SK-N-SH (cell line): ENCODE measurements at regions not wholly inside any gene's neighbourhood (a gene's known extent, or its start where the extent isn't known, plus 50 kb on each side); places are given as distances from the start of the nearest gene placed in this dataset.

Source experiments
- CTCF ChIA-PET: fragments of 300-600, 350-600 bp; formaldehyde crosslinking; extraction: SDS; loops from one replicate; lab custom pipeline; 2021; lab: Yijun Ruan, JAX
- POLR2A ChIA-PET: fragments of 350-600 bp; sonication (Branson Sonifier 250); formaldehyde crosslinking; extraction: SDS; loops from one replicate; lab custom pipeline; 2020; ENCODE audit warnings: antibody characterized with exemption, inconsistent platforms; lab: Yijun Ruan, JAX
- DNase-seq: peaks from one replicate; pipeline ENCODE4 v3.0.0; 2012
- H2AFZ ChIP-seq: fragments of 200-600 bp; sonication (generic); 2 replicates; pipeline ENCODE4 v1.8.1; 2016; ENCODE audit warnings: antibody characterized with exemption, mild to moderate bottlenecking, low read depth
- H3F3A ChIP-seq: fragments of 200-600 bp; sonication (generic); replicated peaks from 2 replicates; pipeline ENCODE3; 2016; ENCODE audit warnings: antibody characterized with exemption, mild to moderate bottlenecking; ENCODE audit not compliant: insufficient read depth
- H3K27ac ChIP-seq, 2 experiments: fragments of 200-500 bp in 1 of 2; fragments of 200-600 bp in 1 of 2; sonication (Bioruptor generic) in 1 of 2; sonication (generic), shearing (Covaris generic) in 1 of 2; 2 replicates each; pipeline versions ENCODE4 v1.5.1 to v1.6.1; 2014 to 2016; ENCODE audit warnings: low read depth in 2 of 2, inconsistent platforms in 1 of 2, low read length in 1 of 2, mild to moderate bottlenecking in 1 of 2, mixed read lengths in 1 of 2
- H3K27me3 ChIP-seq: fragments of 200-600 bp; sonication (generic), shearing (Covaris generic); 2 replicates; pipeline ENCODE4 v1.6.1; 2016; ENCODE audit warnings: mixed run types; ENCODE audit not compliant: insufficient read depth
- H3K36me3 ChIP-seq, 2 experiments: fragments of 200-500 bp in 1 of 2; fragments of 200-600 bp in 1 of 2; sonication (Bioruptor generic) in 1 of 2; sonication (generic) in 1 of 2; replicated peaks in 1 of 2; 2 replicates each; pipeline versions ENCODE3 to v1.5.1; 2014 to 2016; ENCODE audit warnings: low read length in 1 of 2, mild to moderate bottlenecking in 1 of 2; ENCODE audit not compliant: insufficient read depth in 2 of 2, control insufficient read depth in 1 of 2
- H3K4me1 ChIP-seq, 2 experiments: fragments of 200-500 bp in 1 of 2; fragments of 200-600 bp in 1 of 2; sonication (Bioruptor generic) in 1 of 2; sonication (generic), shearing (Covaris generic) in 1 of 2; 2 replicates each; pipeline versions ENCODE4 v1.5.1 to v1.6.1; 2014 to 2016; ENCODE audit warnings: low read depth in 1 of 2, low read length in 1 of 2, mixed run types in 1 of 2; ENCODE audit not compliant: insufficient read depth in 2 of 2, control insufficient read depth in 1 of 2
- H3K4me2 ChIP-seq: fragments of 200-600 bp; sonication (generic), shearing (Covaris generic); 2 replicates; pipeline ENCODE4 v1.6.1; 2017; ENCODE audit warnings: mixed run types
- H3K4me3 ChIP-seq, 2 experiments: fragments of 200-500 bp in 1 of 2; fragments of 200-600 bp in 1 of 2; sonication (Bioruptor generic) in 1 of 2; sonication (generic), shearing (Covaris generic) in 1 of 2; 2 replicates each; pipeline versions ENCODE4 v1.5.1 to v1.8.1; 2014 to 2016; ENCODE audit warnings: low read depth in 2 of 2, inconsistent platforms in 1 of 2, low read length in 1 of 2, mild to moderate bottlenecking in 1 of 2, mixed read lengths in 1 of 2, moderate library complexity in 1 of 2
- H3K79me2 ChIP-seq: fragments of 200-600 bp; sonication (generic); 2 replicates; pipeline ENCODE4 v1.8.1; 2017; ENCODE audit warnings: mild to moderate bottlenecking; ENCODE audit not compliant: insufficient read depth
- H3K9ac ChIP-seq: fragments of 200-600 bp; sonication (generic); 2 replicates; pipeline ENCODE4 v1.6.1; 2017; ENCODE audit warnings: mixed run types
- H3K9me2 ChIP-seq: fragments of 200-600 bp; sonication (generic); 2 replicates; pipeline ENCODE4 v1.6.1; 2017; ENCODE audit warnings: mixed run types
- H3K9me3 ChIP-seq: fragments of 200-600 bp; sonication (generic); 2 replicates; pipeline ENCODE4 v1.6.1; 2017; ENCODE audit warnings: mixed run types, mild to moderate bottlenecking, moderate library complexity
- H4K20me1 ChIP-seq: fragments of 200-600 bp; sonication (generic); 2 replicates; pipeline ENCODE4 v1.6.1; 2017; ENCODE audit warnings: mild to moderate bottlenecking, mixed run types; ENCODE audit not compliant: insufficient read depth
- CHD2 ChIP-seq: fragments of 150-350 bp; IDR thresholded peaks from 2 replicates; pipeline ENCODE4 v1.6.1; 2018; ENCODE audit warnings: low read length; ENCODE audit not compliant: partially characterized antibody
- ELF1 ChIP-seq: IDR thresholded peaks from 2 replicates; pipeline ENCODE4 v1.4.0; 2012
- EP300 ChIP-seq, 2 experiments: IDR thresholded peaks; 2 replicates each; pipeline versions ENCODE4 v1.4.0 to v1.6.1; 2012; ENCODE audit warnings: borderline replicate concordance in 1 of 2, low read depth in 1 of 2, low read length in 1 of 2
- FOSL2 ChIP-seq: IDR thresholded peaks from 2 replicates; pipeline ENCODE4 v1.4.0; 2012; ENCODE audit warnings: low read depth, mild to moderate bottlenecking, moderate library complexity, borderline replicate concordance
- FOXJ3 ChIP-seq: sonication (generic); formaldehyde crosslinking; IDR thresholded peaks from 2 replicates; pipeline ENCODE4 v1.5.1; 2020; ENCODE audit warnings: mild to moderate bottlenecking, missing genetic modification reagents
- FOXM1 ChIP-seq: IDR thresholded peaks from 2 replicates; pipeline ENCODE4 v1.4.0; 2012; ENCODE audit warnings: low read depth, mild to moderate bottlenecking
- GABPA ChIP-seq: IDR thresholded peaks from 2 replicates; pipeline ENCODE4 v1.4.0; 2012; ENCODE audit warnings: low read depth, mild to moderate bottlenecking
- JUND ChIP-seq: IDR thresholded peaks from 2 replicates; pipeline ENCODE4 v1.4.0; 2012
- MEF2A ChIP-seq: IDR thresholded peaks from 2 replicates; pipeline ENCODE4 v1.4.0; 2012; ENCODE audit warnings: low read depth, borderline replicate concordance
- MXI1 ChIP-seq: IDR thresholded peaks from 2 replicates; pipeline ENCODE4 v1.6.1; 2012; ENCODE audit warnings: mild to moderate bottlenecking, low read depth, low read length, improper control_type of control experiment
- NFIC ChIP-seq: IDR thresholded peaks from 2 replicates; pipeline ENCODE4 v1.4.0; 2012; ENCODE audit warnings: borderline replicate concordance
- POLR2AphosphoS5 ChIP-seq: IDR thresholded peaks from 2 replicates; pipeline ENCODE4 v1.6.1; 2012; ENCODE audit warnings: low read depth, low read length
- RFX5 ChIP-seq: IDR thresholded peaks from 2 replicates; pipeline ENCODE4 v1.6.1; 2012; ENCODE audit warnings: mild to moderate bottlenecking, improper control_type of control experiment, low read length
- SIN3A ChIP-seq: IDR thresholded peaks from 2 replicates; pipeline ENCODE4 v1.6.1; 2012; ENCODE audit warnings: low read depth, mild to moderate bottlenecking, low read length, moderate library complexity, borderline replicate concordance
- TAF1 ChIP-seq: IDR thresholded peaks from 2 replicates; pipeline ENCODE4 v1.6.1; 2012; ENCODE audit warnings: low read depth, mild to moderate bottlenecking, low read length, moderate library complexity, borderline replicate concordance
- TEAD4 ChIP-seq: IDR thresholded peaks from 2 replicates; pipeline ENCODE4 v1.4.0; 2012; ENCODE audit warnings: mild to moderate bottlenecking, borderline replicate concordance; ENCODE audit not compliant: insufficient read depth
- WGBS: methylation state at CpG from one replicate; pipeline ENCODE4 v1.1.6; 2017; ENCODE audit warnings: low lambda C conversion rate; 5-methylcytosine and 5-hydroxymethylcytosine counted together
- TF ChIP-seq, protein P1 (sequence below): IDR thresholded peaks from 2 replicates; pipeline ENCODE4 v1.4.0; 2012; ENCODE audit warnings: low read depth
- TF ChIP-seq, protein P2 (sequence below): fragments of 150-350 bp; IDR thresholded peaks from 2 replicates; pipeline ENCODE4 v1.6.1; 2017; ENCODE audit warnings: antibody characterized with exemption, low read length, low read depth, borderline replicate concordance
- TF ChIP-seq, protein P3 (sequence below): fragments of 150-350 bp; IDR thresholded peaks from 2 replicates; pipeline ENCODE4 v1.6.1; 2016; ENCODE audit warnings: mild to moderate bottlenecking, low read depth, low read length
- TF ChIP-seq, protein P4 (sequence below): IDR thresholded peaks from 2 replicates; pipeline ENCODE4 v1.4.0; 2012; ENCODE audit warnings: low read depth, borderline replicate concordance

DNA sequence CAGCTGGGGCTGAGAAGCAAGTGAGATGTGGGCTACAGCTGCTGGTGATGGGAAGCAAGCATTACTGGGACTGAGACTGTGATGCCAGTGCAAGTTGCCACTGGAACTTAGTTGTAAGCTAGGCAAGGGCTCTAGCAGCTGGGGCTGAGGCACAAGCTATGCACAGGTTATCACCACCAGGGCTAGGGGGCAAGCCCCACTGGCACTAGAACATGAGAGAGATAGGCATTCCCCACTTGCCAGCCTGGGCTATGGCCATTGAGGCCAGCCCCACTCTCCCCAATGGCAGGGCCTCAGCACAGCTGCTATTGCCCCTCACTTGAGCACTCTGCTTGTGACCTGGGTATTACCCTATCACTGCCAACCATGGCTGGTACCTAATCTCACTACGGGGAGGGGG, 130.8 kb upstream of the SMIM31 start:
- Histone ChIP-seq H3K36me3 (no peaks in the 10 kb centered on the region), H3K79me2 (no peaks in the 10 kb centered on the region), H2AFZ (no peak overlapping the region), H3K27me3 (no peaks in the 10 kb centered on the region), H3K4me1 (no peaks in the 10 kb centered on the region), H3F3A (no peaks in the 10 kb centered on the region), H3K4me3 (no peak overlapping the region), H3K4me2 (no peak overlapping the region), H3K9ac (no peak overlapping the region), H3K9me2 (no peaks in the 10 kb centered on the region), H4K20me1 (no peaks in the 10 kb centered on the region), H3K9me3 (no peaks in the 10 kb centered on the region), H3K27ac (no peak overlapping the region)
- ChIA-PET POLR2A (no interaction called here), CTCF (interaction anchor here (1.0 kb wide), 1 partner anchor 146 kb away, joined by 3 read pairs; no protein-coding TSS in a partner anchor)
- TF ChIP-seq, protein P1, sequence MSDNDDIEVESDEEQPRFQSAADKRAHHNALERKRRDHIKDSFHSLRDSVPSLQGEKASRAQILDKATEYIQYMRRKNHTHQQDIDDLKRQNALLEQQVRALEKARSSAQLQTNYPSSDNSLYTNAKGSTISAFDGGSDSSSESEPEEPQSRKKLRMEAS = no peak
- TF ChIP-seq, protein P2, sequence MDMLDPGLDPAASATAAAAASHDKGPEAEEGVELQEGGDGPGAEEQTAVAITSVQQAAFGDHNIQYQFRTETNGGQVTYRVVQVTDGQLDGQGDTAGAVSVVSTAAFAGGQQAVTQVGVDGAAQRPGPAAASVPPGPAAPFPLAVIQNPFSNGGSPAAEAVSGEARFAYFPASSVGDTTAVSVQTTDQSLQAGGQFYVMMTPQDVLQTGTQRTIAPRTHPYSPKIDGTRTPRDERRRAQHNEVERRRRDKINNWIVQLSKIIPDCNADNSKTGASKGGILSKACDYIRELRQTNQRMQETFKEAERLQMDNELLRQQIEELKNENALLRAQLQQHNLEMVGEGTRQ = no peak
- no peak for TF ChIP-seq NFIC
- 0% methylated on average over 1 of the region's 1 CpG for WGBS
- no peak for DNase-seq

DNA sequence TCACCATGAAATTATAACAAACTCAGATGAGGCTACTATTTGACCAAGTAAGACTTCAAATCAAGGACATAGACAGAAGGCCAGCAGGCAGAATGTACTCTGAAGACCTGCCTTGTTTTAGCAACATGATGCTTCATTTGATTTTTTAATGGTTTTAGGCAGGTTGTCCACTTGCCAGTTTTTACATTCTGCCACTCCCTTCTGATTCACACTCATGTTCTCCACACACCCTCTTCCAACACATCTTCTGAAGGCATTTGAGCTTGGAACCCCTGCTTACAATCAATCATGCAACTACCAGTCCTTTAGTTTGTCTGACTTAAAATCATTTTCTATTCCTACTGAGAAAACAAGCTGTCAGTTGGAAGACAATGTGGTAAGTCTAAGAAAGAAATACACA, 114.9 kb upstream of the SMIM31 start:
- POLR2A ChIA-PET = no interaction called here
- H3K4me3 ChIP-seq = no peak overlapping the region

More for the DNA sequence above, 114.9 kb upstream of the SMIM31 start:
- no peak for TF ChIP-seq RFX5
- no peak for TF ChIP-seq FOSL2
- no peak for TF ChIP-seq TEAD4
- TF ChIP-seq CHD2 = no peak
- TF ChIP-seq, protein P1 = no peak
- TF ChIP-seq MEF2A = no peak
- TF ChIP-seq, protein P3, sequence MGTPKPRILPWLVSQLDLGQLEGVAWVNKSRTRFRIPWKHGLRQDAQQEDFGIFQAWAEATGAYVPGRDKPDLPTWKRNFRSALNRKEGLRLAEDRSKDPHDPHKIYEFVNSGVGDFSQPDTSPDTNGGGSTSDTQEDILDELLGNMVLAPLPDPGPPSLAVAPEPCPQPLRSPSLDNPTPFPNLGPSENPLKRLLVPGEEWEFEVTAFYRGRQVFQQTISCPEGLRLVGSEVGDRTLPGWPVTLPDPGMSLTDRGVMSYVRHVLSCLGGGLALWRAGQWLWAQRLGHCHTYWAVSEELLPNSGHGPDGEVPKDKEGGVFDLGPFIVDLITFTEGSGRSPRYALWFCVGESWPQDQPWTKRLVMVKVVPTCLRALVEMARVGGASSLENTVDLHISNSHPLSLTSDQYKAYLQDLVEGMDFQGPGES = no peak
- TF ChIP-seq, protein P4, sequence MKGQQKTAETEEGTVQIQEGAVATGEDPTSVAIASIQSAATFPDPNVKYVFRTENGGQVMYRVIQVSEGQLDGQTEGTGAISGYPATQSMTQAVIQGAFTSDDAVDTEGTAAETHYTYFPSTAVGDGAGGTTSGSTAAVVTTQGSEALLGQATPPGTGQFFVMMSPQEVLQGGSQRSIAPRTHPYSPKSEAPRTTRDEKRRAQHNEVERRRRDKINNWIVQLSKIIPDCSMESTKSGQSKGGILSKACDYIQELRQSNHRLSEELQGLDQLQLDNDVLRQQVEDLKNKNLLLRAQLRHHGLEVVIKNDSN = no peak
- TF ChIP-seq FOXM1 = no peak
- TF ChIP-seq JUND = no peak
- TF ChIP-seq GABPA = no peak
- no peak for TF ChIP-seq SIN3A
- TF ChIP-seq, protein P2 = no peak
- no peak for TF ChIP-seq EP300 (IDR thresholded peaks at IDR 0.05; ENCODE audit: borderline replicate concordance in 1 of 2, low read depth in 1 of 2, low read length in 1 of 2)
- no peak for TF ChIP-seq MXI1
- TF ChIP-seq POLR2AphosphoS5 = no peak
- no peak for TF ChIP-seq FOXJ3 (CRISPR knock-in tag)
- TF ChIP-seq ELF1 = no peak
- TF ChIP-seq TAF1 = no peak
- no peaks in the 10 kb centered on the region for H4K20me1 ChIP-seq
- H3K4me2 ChIP-seq = no peak overlapping the region
- H3K79me2 ChIP-seq = no peaks in the 10 kb centered on the region
- CTCF ChIA-PET = no interaction called here
- H3K9me3 ChIP-seq = no peaks in the 10 kb centered on the region
- H3K4me1 ChIP-seq = no peaks in the 10 kb centered on the region
- no peak overlapping the region for H2AFZ ChIP-seq
- no peak overlapping the region for H3K27ac ChIP-seq
- H3K27me3 ChIP-seq = no peaks in the 10 kb centered on the region
- H3K36me3 ChIP-seq = no peaks in the 10 kb centered on the region
- no peaks in the 10 kb centered on the region for H3F3A ChIP-seq
- DNase-seq = no peak
- no peak overlapping the region for H3K9ac ChIP-seq
- H3K9me2 ChIP-seq = no peaks in the 10 kb centered on the region
